Neuronal stem cell (in vitro differentiated cells): ENCODE measurements at regions not wholly inside any gene's neighbourhood (a gene's known extent, or its start where the extent isn't known, plus 50 kb on each side); places are given as distances from the start of the nearest gene placed in this dataset.

ENCODE experiments used
- DNase-seq: peaks from one replicate; pipeline ENCODE4 v3.0.0-alpha.2; 2013; ENCODE audit warnings: low spot score
- H2AFZ ChIP-seq: one replicate; pipeline ENCODE4 v1.6.1; 2013; ENCODE audit warnings: mild to moderate bottlenecking, low read length, inconsistent platforms
- H2AK5ac ChIP-seq: 2 replicates; pipeline ENCODE4 v1.6.1; 2013; ENCODE audit warnings: low read depth, mild to moderate bottlenecking, inconsistent platforms, low read length, moderate library complexity, mixed read lengths
- H2BK120ac ChIP-seq: 2 replicates; pipeline ENCODE4 v1.6.1; 2013; ENCODE audit warnings: low read depth, mild to moderate bottlenecking, inconsistent platforms, low read length, moderate library complexity, mixed read lengths
- H2BK12ac ChIP-seq: one replicate; pipeline ENCODE4 v1.6.1; 2013; ENCODE audit warnings: low read length, inconsistent platforms
- H2BK15ac ChIP-seq: 2 replicates; pipeline ENCODE4 v1.6.1; 2013; ENCODE audit warnings: mild to moderate bottlenecking, low read length, inconsistent platforms, mixed read lengths
- H2BK5ac ChIP-seq: one replicate; pipeline ENCODE4 v1.6.1; 2013; ENCODE audit warnings: inconsistent platforms, mild to moderate bottlenecking, low read length, moderate library complexity
- H3K14ac ChIP-seq: one replicate; pipeline ENCODE4 v1.6.1; 2013; ENCODE audit warnings: low read length, inconsistent platforms
- H3K18ac ChIP-seq: 2 replicates; pipeline ENCODE4 v1.6.1; 2013; ENCODE audit warnings: low read length, inconsistent platforms
- H3K23ac ChIP-seq: 2 replicates; pipeline ENCODE4 v1.6.1; 2013; ENCODE audit warnings: low read depth, mild to moderate bottlenecking, mixed read lengths, low read length, inconsistent platforms; ENCODE audit not compliant: poor library complexity
- H3K27ac ChIP-seq: replicated peaks from 3 replicates; pipeline ENCODE4 v1.5.1; 2013; ENCODE audit warnings: low read length, inconsistent platforms
- H3K27me3 ChIP-seq, 3 experiments: 2 replicates each; pipeline ENCODE4 v1.6.1; 2013; ENCODE audit warnings: low read length in 3 of 3, mild to moderate bottlenecking in 2 of 3, inconsistent platforms in 1 of 3, low read depth in 1 of 3, mixed read lengths in 1 of 3, moderate library complexity in 1 of 3; ENCODE audit not compliant: control insufficient read depth in 3 of 3, insufficient read depth in 3 of 3
- H3K36me3 ChIP-seq, 2 donors: replicated peaks in 1 of 2; 2 replicates each; pipeline ENCODE4 v1.6.1; 2013; ENCODE audit warnings: low read length in 2 of 2; ENCODE audit not compliant: control insufficient read depth in 2 of 2, insufficient read depth in 2 of 2
- H3K4ac ChIP-seq: 2 replicates; pipeline ENCODE4 v1.6.1; 2013; ENCODE audit warnings: inconsistent platforms, mild to moderate bottlenecking, low read length, moderate library complexity
- H3K4me1 ChIP-seq, 2 donors: 1 replicate in 1 of 2; 2 replicates in 1 of 2; pipeline ENCODE4 v1.6.1; 2013; ENCODE audit warnings: low read length in 2 of 2, low read depth in 1 of 2; ENCODE audit not compliant: control insufficient read depth in 2 of 2, insufficient read depth in 1 of 2
- H3K4me2 ChIP-seq: one replicate; pipeline ENCODE4 v1.6.1; 2013; ENCODE audit warnings: mild to moderate bottlenecking, low read length, inconsistent platforms; ENCODE audit not compliant: insufficient read depth, poor library complexity, severe bottlenecking
- H3K4me3 ChIP-seq, 2 donors: 2 replicates each; pipeline ENCODE4 v1.5.1; 2013; ENCODE audit warnings: low read length in 2 of 2, mild to moderate bottlenecking in 2 of 2, inconsistent platforms in 1 of 2, moderate library complexity in 1 of 2
- H3K79me1 ChIP-seq: one replicate; pipeline ENCODE4 v1.6.1; 2013; ENCODE audit warnings: low read depth, mild to moderate bottlenecking, inconsistent platforms, low read length, moderate library complexity
- H3K9ac ChIP-seq: one replicate; pipeline ENCODE4 v1.6.1; 2013; ENCODE audit warnings: mild to moderate bottlenecking, low read depth, low read length, inconsistent platforms; ENCODE audit not compliant: poor library complexity
- H3K9me3 ChIP-seq, 2 donors: replicated peaks in 1 of 2; 2 replicates each; pipeline versions ENCODE3 to v1.6.1; 2013; ENCODE audit warnings: low read length in 2 of 2, mild to moderate bottlenecking in 2 of 2, inconsistent platforms in 1 of 2, low read depth in 1 of 2, mixed read lengths in 1 of 2, moderate library complexity in 1 of 2; ENCODE audit not compliant: control insufficient read depth in 2 of 2, insufficient read depth in 1 of 2
- H4K8ac ChIP-seq: one replicate; pipeline ENCODE4 v1.6.1; 2013; ENCODE audit warnings: low read depth, mild to moderate bottlenecking, inconsistent platforms, low read length, moderate library complexity
- H4K91ac ChIP-seq: one replicate; pipeline ENCODE4 v1.6.1; 2013; ENCODE audit warnings: low read length, low read depth, mild to moderate bottlenecking, inconsistent platforms; ENCODE audit not compliant: poor library complexity
- WGBS, 2 donors: extraction: QIAGEN DNeasy Blood & Tissue Kit; methylation state at CpG; one replicate each; pipeline ENCODE4 v1.1.7; 2013; ENCODE audit warnings: missing lambda C conversion rate in 2 of 2, mixed read lengths in 1 of 2; ENCODE audit not compliant: insufficient read length in 2 of 2, insufficient replicate concordance in 1 of 2; ENCODE audit errors: extremely low coverage in 2 of 2; 5-methylcytosine and 5-hydroxymethylcytosine counted together

DNA sequence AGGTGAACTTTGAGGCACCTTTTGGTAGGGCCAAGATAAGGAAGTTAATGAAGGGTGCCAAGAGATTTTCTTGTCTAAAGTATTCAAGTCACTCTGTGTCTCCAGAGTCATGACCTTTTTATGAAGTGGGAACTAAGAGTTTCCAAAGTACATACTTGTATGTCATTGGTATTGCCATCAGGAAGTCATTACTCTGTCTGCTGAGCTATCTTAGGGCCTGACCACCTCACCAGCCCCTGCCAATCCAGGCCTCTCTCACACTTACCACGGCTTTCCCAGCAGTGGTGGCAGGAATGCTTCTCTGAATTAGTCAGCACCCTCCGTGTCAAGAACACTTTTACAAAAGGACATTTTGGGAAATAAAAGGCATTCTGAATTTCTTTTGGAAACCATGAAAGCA is 192.8 kb upstream of the MTNR1B start:
- H3K4me1 ChIP-seq, result peaks cover 0 to 4% of the 10 kb centered on the region in 2 donors
- WGBS, 2 donors, result no CpG with 5 or more reads among the region's 2 CpGs
- H2AK5ac ChIP-seq, result no peak overlapping the region

DNA sequence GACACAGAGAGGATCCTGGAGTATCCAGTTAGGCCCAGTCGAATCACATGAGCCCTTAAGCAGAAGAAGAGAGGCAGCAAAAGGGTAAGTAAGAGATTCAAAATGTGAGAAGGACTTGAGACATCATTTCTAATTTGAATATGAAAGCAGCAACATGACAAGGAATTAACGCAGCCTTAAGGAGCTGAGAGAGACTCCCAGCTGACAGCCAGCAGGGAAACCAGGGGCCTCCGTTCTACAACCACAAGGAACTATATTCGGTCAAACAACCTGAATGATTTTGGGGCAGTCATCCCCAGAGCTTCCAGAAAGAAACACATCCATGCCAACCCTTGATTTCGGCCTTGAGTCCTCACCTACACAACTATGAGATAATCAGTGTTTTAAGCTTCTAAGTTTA is 189.7 kb upstream of the MTNR1B start:
- no peak overlapping the region for H2BK5ac ChIP-seq
- H3K9me3 ChIP-seq, result peaks cover 0 to 4% of the 10 kb centered on the region in 2 donors
- DNase-seq, result no peak
- no peak overlapping the region for H2AK5ac ChIP-seq
- no peak overlapping the region for H2BK120ac ChIP-seq
- peaks cover 0 to 63% of the 10 kb centered on the region in 2 donors for H3K36me3 ChIP-seq
- no peak overlapping the region for H2BK12ac ChIP-seq
- no peak overlapping the region for H3K27ac ChIP-seq
- peaks cover 0 to 7% of the 10 kb centered on the region in 2 donors for H3K4me1 ChIP-seq
- no peak overlapping the region for H4K8ac ChIP-seq
- no peak overlapping the region for H2BK15ac ChIP-seq
- H3K14ac ChIP-seq, result no peak overlapping the region
- no CpG with 5 or more reads among the region's 5 CpGs for WGBS, 2 donors
- H4K91ac ChIP-seq, result no peak overlapping the region
- H3K27me3 ChIP-seq, result no peaks in the 10 kb centered on the region
- H3K79me1 ChIP-seq, result no peaks in the 10 kb centered on the region
- H3K4me3 ChIP-seq, result no peak overlapping the region
- H3K18ac ChIP-seq, result no peak overlapping the region
- no peak overlapping the region for H3K4me2 ChIP-seq
- H3K23ac ChIP-seq, result no peak overlapping the region
- no peak overlapping the region for H2AFZ ChIP-seq
- H3K4ac ChIP-seq, result no peak overlapping the region
- H3K9ac ChIP-seq, result no peak overlapping the region

More for the DNA sequence above, 192.8 kb upstream of the MTNR1B start:
- Histone ChIP-seq H4K91ac (no peak overlapping the region), H3K36me3 (peaks cover 0 to 68% of the 10 kb centered on the region in 2 donors), H3K9ac (no peak overlapping the region), H3K9me3 (no peaks in the 10 kb centered on the region), H3K4me3 (no peak overlapping the region), H3K79me1 (no peaks in the 10 kb centered on the region), H3K14ac (no peak overlapping the region), H3K27ac (no peak overlapping the region), H4K8ac (no peak overlapping the region), H2BK12ac (no peak overlapping the region), H2BK120ac (no peak overlapping the region), H3K18ac (no peak overlapping the region), H2AFZ (no peak overlapping the region), H3K27me3 (no peaks in the 10 kb centered on the region), H3K4ac (no peak overlapping the region), H3K23ac (no peak overlapping the region), H2BK15ac (no peak overlapping the region), H3K4me2 (no peak overlapping the region), H2BK5ac (no peak overlapping the region)
- no peak for DNase-seq

DNA sequence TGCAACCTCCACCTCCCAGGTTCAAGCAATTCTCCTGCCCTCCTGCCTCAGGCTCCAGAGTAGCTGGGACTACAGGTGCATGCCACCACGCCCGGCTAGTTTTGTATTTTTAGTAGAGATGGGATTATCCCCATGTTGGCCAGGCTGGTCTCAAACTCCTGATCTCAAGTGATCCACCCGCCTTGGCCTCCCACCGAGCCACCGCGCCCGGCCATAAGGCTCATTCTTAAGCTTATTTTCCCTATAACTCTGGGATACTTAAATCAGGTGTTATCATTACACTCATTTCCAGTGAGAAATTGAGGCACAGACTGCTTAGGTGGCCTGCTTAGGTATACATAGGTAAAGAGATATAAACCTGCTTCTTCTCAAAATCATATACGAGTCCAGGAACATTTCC is 188.3 kb upstream of the MTNR1B start:
- no peak for DNase-seq
- H4K8ac ChIP-seq, result no peak overlapping the region
- no peak overlapping the region for H3K4me3 ChIP-seq
- H2BK12ac ChIP-seq, result no peak overlapping the region
- H3K79me1 ChIP-seq, result no peaks in the 10 kb centered on the region
- no peak overlapping the region for H3K4me2 ChIP-seq
- H2BK120ac ChIP-seq, result no peak overlapping the region
- H3K18ac ChIP-seq, result no peak overlapping the region
- H3K9ac ChIP-seq, result no peak overlapping the region
- H3K36me3 ChIP-seq, result peaks cover 0 to 55% of the 10 kb centered on the region in 2 donors
- no peak overlapping the region for H3K23ac ChIP-seq
- H2BK15ac ChIP-seq, result no peak overlapping the region
- no peak overlapping the region for H2AFZ ChIP-seq
- H4K91ac ChIP-seq, result no peak overlapping the region
- H2AK5ac ChIP-seq, result no peak overlapping the region
- no peak overlapping the region for H3K14ac ChIP-seq
- H3K9me3 ChIP-seq, result peaks cover 0 to 13% of the 10 kb centered on the region in 2 donors
- H3K27ac ChIP-seq, result no peak overlapping the region
- H3K4ac ChIP-seq, result no peak overlapping the region
- WGBS, 2 donors, result no CpG with 5 or more reads among the region's 8 CpGs
- H2BK5ac ChIP-seq, result no peak overlapping the region
- peaks cover 0 to 7% of the 10 kb centered on the region in 2 donors for H3K4me1 ChIP-seq
- no peaks in the 10 kb centered on the region for H3K27me3 ChIP-seq

DNA sequence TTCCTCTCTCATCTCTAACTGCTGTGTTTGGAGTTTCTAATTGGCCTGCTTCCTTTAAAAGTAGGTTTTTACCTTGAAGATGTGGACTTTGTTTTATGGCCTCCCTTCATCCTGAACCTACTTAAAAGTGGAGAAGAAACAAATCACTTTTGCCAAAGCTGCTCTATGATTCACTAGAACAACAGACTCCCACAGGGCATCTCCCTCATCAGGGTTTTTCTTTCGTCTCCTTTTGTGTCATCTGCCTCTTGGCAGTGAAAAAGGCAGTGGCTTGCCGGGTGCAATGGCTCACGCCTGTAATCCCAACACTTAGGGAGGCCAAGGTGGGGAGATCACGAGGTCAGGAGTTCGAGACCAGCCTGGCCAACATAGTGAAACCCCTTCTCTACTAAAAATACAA is 186.6 kb upstream of the MTNR1B start:
- H4K8ac ChIP-seq, result no peak overlapping the region
- no peak overlapping the region for H3K27ac ChIP-seq
- no peak overlapping the region for H3K14ac ChIP-seq
- peaks cover 0 to 40% of the 10 kb centered on the region in 2 donors for H3K36me3 ChIP-seq
- H2BK15ac ChIP-seq, result no peak overlapping the region
- no peak overlapping the region for H2AFZ ChIP-seq
- no peak overlapping the region for H2BK120ac ChIP-seq
- no peak overlapping the region for H3K18ac ChIP-seq
- no peak for DNase-seq
- H4K91ac ChIP-seq, result no peak overlapping the region
- H3K4ac ChIP-seq, result no peak overlapping the region
- no peak overlapping the region for H2BK12ac ChIP-seq
- H2BK5ac ChIP-seq, result no peak overlapping the region
- H3K79me1 ChIP-seq, result no peaks in the 10 kb centered on the region
- H3K4me3 ChIP-seq, result no peak overlapping the region
- no peak overlapping the region for H3K4me2 ChIP-seq
- H3K9ac ChIP-seq, result no peak overlapping the region
- H3K23ac ChIP-seq, result no peak overlapping the region
- peaks cover 0 to 13% of the 10 kb centered on the region in 2 donors for H3K9me3 ChIP-seq
- H3K27me3 ChIP-seq, result no peaks in the 10 kb centered on the region
- WGBS, 2 donors, result no CpG with 5 or more reads among the region's 5 CpGs
- H2AK5ac ChIP-seq, result no peak overlapping the region
- H3K4me1 ChIP-seq, result peaks cover 0 to 7% of the 10 kb centered on the region in 2 donors
